Peyer's patch (tissue), 4 donors: ENCODE measurements at regions not wholly inside any gene's neighbourhood (a gene's known extent, or its start where the extent isn't known, plus 50 kb on each side); places are given as distances from the start of the nearest gene placed in this dataset.

Experiments
- POLR2A ChIP-seq, 2 donors: fragments of 450-650 bp; IDR thresholded peaks; one replicate each; pipeline ENCODE4 v1.5.1; 2017; ENCODE audit warnings: antibody characterized with exemption in 2 of 2, mild to moderate bottlenecking in 2 of 2, moderate library complexity in 2 of 2
- TF ChIP-seq, protein P1 (sequence below), 6 experiments: fragments of 450-650 bp in 4 of 6; fragments of 200-600 bp in 2 of 6; sonication (generic) in 1 of 6; IDR thresholded peaks; one replicate each; pipeline ENCODE4 v1.5.1; 2017 to 2019; ENCODE audit warnings: antibody characterized with exemption in 6 of 6, mild to moderate bottlenecking in 3 of 6, moderate library complexity in 1 of 6

DNA sequence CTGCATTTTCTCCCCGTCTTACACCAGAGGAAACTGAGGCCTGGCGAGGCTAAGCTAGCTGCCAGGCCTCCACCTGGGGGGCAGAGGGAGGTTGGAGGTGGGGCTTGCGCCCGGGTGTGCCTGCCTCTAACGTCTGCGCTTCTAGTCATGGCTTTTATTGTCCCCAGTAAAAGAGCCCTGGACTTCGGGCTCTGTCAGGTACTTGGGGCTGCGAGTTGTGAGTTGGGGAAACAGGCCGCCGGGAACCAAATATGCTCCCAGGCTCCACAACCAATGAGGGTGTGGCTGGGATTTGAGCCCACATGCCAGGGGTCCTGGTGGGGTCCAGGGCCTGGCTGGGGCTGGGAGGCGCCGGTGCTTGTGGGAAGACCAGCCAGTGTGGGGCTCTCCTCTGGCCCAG is 57.4 kb upstream of the NOTCH1 start:
- TF ChIP-seq, protein P1, sequence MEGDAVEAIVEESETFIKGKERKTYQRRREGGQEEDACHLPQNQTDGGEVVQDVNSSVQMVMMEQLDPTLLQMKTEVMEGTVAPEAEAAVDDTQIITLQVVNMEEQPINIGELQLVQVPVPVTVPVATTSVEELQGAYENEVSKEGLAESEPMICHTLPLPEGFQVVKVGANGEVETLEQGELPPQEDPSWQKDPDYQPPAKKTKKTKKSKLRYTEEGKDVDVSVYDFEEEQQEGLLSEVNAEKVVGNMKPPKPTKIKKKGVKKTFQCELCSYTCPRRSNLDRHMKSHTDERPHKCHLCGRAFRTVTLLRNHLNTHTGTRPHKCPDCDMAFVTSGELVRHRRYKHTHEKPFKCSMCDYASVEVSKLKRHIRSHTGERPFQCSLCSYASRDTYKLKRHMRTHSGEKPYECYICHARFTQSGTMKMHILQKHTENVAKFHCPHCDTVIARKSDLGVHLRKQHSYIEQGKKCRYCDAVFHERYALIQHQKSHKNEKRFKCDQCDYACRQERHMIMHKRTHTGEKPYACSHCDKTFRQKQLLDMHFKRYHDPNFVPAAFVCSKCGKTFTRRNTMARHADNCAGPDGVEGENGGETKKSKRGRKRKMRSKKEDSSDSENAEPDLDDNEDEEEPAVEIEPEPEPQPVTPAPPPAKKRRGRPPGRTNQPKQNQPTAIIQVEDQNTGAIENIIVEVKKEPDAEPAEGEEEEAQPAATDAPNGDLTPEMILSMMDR (IDR thresholded peaks at IDR 0.05), result no peak
- peak in 1 of 2 donors; percentile 60 for TF ChIP-seq POLR2A (IDR thresholded peaks at IDR 0.05)
